CD14-positive monocyte (primary cell): ENCODE measurements at regions not wholly inside any gene's neighbourhood (a gene's known extent, or its start where the extent isn't known, plus 50 kb on each side); places are given as distances from the start of the nearest gene placed in this dataset.

Experiments
- DNase-seq, 3 donors: peaks; one replicate each; pipeline ENCODE4 v3.0.0-alpha.2; 2011 to 2022
- H2AFZ ChIP-seq: 2 replicates; pipeline ENCODE4 v1.6.0; 2012; ENCODE audit warnings: mild to moderate bottlenecking, low read depth, low read length, inconsistent platforms; ENCODE audit not compliant: insufficient read depth, poor library complexity, severe bottlenecking
- H3K27ac ChIP-seq, 2 donors: 1 replicate in 1 of 2; 2 replicates in 1 of 2; pipeline ENCODE4 v1.5.1; 2012 to 2013; ENCODE audit warnings: low read length in 2 of 2, control low read depth in 1 of 2, inconsistent platforms in 1 of 2, low read depth in 1 of 2, mild to moderate bottlenecking in 1 of 2
- H3K27me3 ChIP-seq, 2 donors: one replicate each; pipeline versions ENCODE4 v1.6.0 to v1.6.1; 2011 to 2013; ENCODE audit warnings: low read length in 2 of 2; ENCODE audit not compliant: control insufficient read depth in 2 of 2, insufficient read depth in 2 of 2
- H3K36me3 ChIP-seq, 2 donors: replicated peaks in 1 of 2; 1 replicate in 1 of 2; 2 replicates in 1 of 2; pipeline versions ENCODE4 v1.5.1 to v1.6.1; 2012 to 2013; ENCODE audit warnings: low read length in 2 of 2, control low read depth in 1 of 2, inconsistent platforms in 1 of 2, mild to moderate bottlenecking in 1 of 2; ENCODE audit not compliant: insufficient read depth in 2 of 2, control insufficient read depth in 1 of 2
- H3K4me1 ChIP-seq, 2 donors: 1 replicate in 1 of 2; 2 replicates in 1 of 2; pipeline versions ENCODE4 v1.5.1 to v1.6.1; 2012 to 2013; ENCODE audit warnings: low read length in 2 of 2, control low read depth in 1 of 2, inconsistent platforms in 1 of 2, mild to moderate bottlenecking in 1 of 2, moderate library complexity in 1 of 2; ENCODE audit not compliant: insufficient read depth in 2 of 2, control insufficient read depth in 1 of 2
- H3K4me2 ChIP-seq: replicated peaks from 2 replicates; pipeline ENCODE3; 2012; ENCODE audit warnings: low read length, moderate library complexity, mild to moderate bottlenecking; ENCODE audit not compliant: poor library complexity, severe bottlenecking; ENCODE audit errors: extremely low read depth
- H3K4me3 ChIP-seq, 3 experiments: fragments of 200-600 bp in 1 of 3; sonication (generic) in 1 of 3; replicated peaks in 1 of 3; 1 replicate in 2 of 3; 2 replicates in 1 of 3; pipeline ENCODE4 v1.5.1; 2011 to 2013; ENCODE audit warnings: low read length in 3 of 3, mild to moderate bottlenecking in 3 of 3, control low read depth in 2 of 3, low read depth in 2 of 3, inconsistent platforms in 1 of 3, moderate library complexity in 1 of 3
- H3K79me2 ChIP-seq: 2 replicates; pipeline ENCODE4 v1.6.0; 2012; ENCODE audit warnings: mild to moderate bottlenecking, control low read depth, inconsistent platforms, low read length, moderate library complexity; ENCODE audit not compliant: insufficient read depth
- H3K9ac ChIP-seq: 2 replicates; pipeline ENCODE4 v1.6.0; 2017; ENCODE audit warnings: low read length, mild to moderate bottlenecking; ENCODE audit not compliant: insufficient read depth, poor library complexity, severe bottlenecking
- H3K9me3 ChIP-seq, 2 donors: replicated peaks in 1 of 2; 1 replicate in 1 of 2; 2 replicates in 1 of 2; pipeline versions ENCODE4 v1.5.1 to v1.6.1; 2012 to 2013; ENCODE audit warnings: low read length in 2 of 2, control low read depth in 1 of 2; ENCODE audit not compliant: control insufficient read depth in 1 of 2, insufficient read depth in 1 of 2
- H4K20me1 ChIP-seq: 2 replicates; pipeline ENCODE4 v1.6.0; 2012; ENCODE audit warnings: mild to moderate bottlenecking, low read length, control low read depth, moderate library complexity; ENCODE audit not compliant: insufficient read depth
- H3K27ac Mint-ChIP-seq, 7 donors: one replicate each; pipeline ENCODE4 v1.8.0; 2020; ENCODE audit warnings: mild to moderate bottlenecking in 7 of 7, mixed read lengths in 7 of 7, moderate library complexity in 6 of 7, inconsistent platforms in 2 of 7
- H3K27me3 Mint-ChIP-seq, 3 donors: one replicate each; pipeline ENCODE4 v1.8.0; 2021 to 2022; ENCODE audit warnings: low read depth in 3 of 3, mild to moderate bottlenecking in 3 of 3, mixed read lengths in 3 of 3, moderate library complexity in 3 of 3, inconsistent platforms in 1 of 3
- H3K36me3 Mint-ChIP-seq, 2 donors: one replicate each; pipeline ENCODE4 v1.8.0; 2020; ENCODE audit warnings: mixed read lengths in 2 of 2, inconsistent platforms in 1 of 2, mild to moderate bottlenecking in 1 of 2
- H3K4me1 Mint-ChIP-seq: one replicate; pipeline ENCODE4 v1.8.0; 2020; ENCODE audit warnings: mild to moderate bottlenecking, mixed read lengths
- H3K4me3 Mint-ChIP-seq, 2 donors: one replicate each; pipeline ENCODE4 v1.8.0; 2020; ENCODE audit warnings: mild to moderate bottlenecking in 2 of 2, mixed read lengths in 2 of 2, moderate library complexity in 1 of 2
- H3K9me3 Mint-ChIP-seq, 7 donors: one replicate each; pipeline ENCODE4 v1.8.0; 2020 to 2022; ENCODE audit warnings: mixed read lengths in 7 of 7, mild to moderate bottlenecking in 6 of 7, moderate library complexity in 6 of 7, inconsistent platforms in 2 of 7
- WGBS: methylation state at CpG from one replicate; pipeline ENCODE4 v1.1.5; 2013; ENCODE audit warnings: missing lambda C conversion rate; ENCODE audit not compliant: insufficient coverage; 5-methylcytosine and 5-hydroxymethylcytosine counted together
- intact Hi-C, 2 donors: fragments of 100-400 bp; cut with micrococcal nuclease; formaldehyde crosslinking; loops; one replicate each; pipeline versions ENCODE4 v1.15.0 to v1.15.1; 2023
- TF ChIP-seq, protein P1 (sequence below): fragments of 200-600 bp; IDR thresholded peaks from one replicate; pipeline ENCODE4 v1.8.0; 2022; ENCODE audit warnings: antibody characterized with exemption, mild to moderate bottlenecking

DNA sequence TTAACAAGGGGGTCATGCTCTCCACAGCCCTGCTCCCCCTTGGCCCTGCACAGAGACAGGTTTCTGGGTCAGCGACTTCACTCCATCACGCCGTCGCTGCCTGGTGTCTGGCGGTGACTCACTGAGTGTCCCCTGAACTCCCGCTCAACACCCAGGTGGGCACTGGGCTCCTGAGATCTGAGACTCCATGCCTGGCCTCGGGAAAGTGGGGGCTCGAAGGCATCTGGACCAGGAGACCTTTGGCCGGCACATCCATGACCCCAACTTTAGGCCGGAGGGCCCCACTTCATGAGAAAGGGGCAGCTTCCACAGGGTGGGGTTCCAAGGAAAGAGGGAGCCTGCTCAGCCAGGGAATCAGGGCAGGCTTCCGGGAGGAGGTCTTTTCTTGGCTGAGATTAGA is 79.3 kb upstream of the PRR5 start:
- Histone ChIP-seq H3K4me3 (no peak overlapping the region), H3K9me3 (no peaks in the 10 kb centered on the region), H3K36me3 (no peaks in the 10 kb centered on the region), H3K27ac (no peak overlapping the region), H2AFZ (no peak overlapping the region), H4K20me1 (no peaks in the 10 kb centered on the region), H3K4me2 (no peak overlapping the region), H3K4me1 (peaks cover 9 to 18% of the 10 kb centered on the region in 2 donors), H3K79me2 (no peaks in the 10 kb centered on the region), H3K9ac (no peak overlapping the region), H3K27me3 (peaks cover 0 to 19% of the 10 kb centered on the region in 2 donors)
- Mint-ChIP-seq H3K27ac (peak overlapping the region in 3 of 7 donors; percentile 58 to 81 (median 58)), H3K4me3 (no peak overlapping the region), H3K4me1 (peaks cover 4% of the 10 kb centered on the region), H3K36me3 (peaks cover 0 to 2% of the 10 kb centered on the region in 2 donors), H3K9me3 (peaks cover 0 to 1% (median 0%) of the 10 kb centered on the region in 7 donors), H3K27me3 (peaks cover 6 to 16% (median 6%) of the 10 kb centered on the region in 3 donors)
- 97% methylated on average over 10 of the region's 11 CpGs for WGBS
- DNase-seq: no peak
- TF ChIP-seq, protein P1, sequence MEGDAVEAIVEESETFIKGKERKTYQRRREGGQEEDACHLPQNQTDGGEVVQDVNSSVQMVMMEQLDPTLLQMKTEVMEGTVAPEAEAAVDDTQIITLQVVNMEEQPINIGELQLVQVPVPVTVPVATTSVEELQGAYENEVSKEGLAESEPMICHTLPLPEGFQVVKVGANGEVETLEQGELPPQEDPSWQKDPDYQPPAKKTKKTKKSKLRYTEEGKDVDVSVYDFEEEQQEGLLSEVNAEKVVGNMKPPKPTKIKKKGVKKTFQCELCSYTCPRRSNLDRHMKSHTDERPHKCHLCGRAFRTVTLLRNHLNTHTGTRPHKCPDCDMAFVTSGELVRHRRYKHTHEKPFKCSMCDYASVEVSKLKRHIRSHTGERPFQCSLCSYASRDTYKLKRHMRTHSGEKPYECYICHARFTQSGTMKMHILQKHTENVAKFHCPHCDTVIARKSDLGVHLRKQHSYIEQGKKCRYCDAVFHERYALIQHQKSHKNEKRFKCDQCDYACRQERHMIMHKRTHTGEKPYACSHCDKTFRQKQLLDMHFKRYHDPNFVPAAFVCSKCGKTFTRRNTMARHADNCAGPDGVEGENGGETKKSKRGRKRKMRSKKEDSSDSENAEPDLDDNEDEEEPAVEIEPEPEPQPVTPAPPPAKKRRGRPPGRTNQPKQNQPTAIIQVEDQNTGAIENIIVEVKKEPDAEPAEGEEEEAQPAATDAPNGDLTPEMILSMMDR: no peak
- intact Hi-C loops: loop anchor here (5.0 to 10.0 kb wide), 3 partner anchors 60 to 438 kb away; partner anchors contain the start of genes PARVG (in 2 of the 2) and RTL6 (in 1 of the 2)

DNA sequence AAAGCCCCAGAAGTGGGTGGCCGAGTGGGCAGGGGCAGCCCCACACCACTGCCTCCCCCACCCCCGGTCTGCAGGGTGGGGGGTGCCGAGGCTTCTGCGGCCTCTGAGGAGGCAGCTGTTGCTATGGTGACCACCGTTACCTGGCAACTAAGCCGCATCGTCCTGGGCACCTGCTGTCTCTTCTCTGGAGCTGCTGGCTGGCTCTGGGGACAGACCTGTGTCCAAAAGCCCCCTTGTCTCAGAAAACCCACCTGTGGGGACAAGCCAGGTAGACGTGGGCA is 79.9 kb upstream of the PRR5 start:
- H3K79me2 ChIP-seq: no peaks in the 10 kb centered on the region
- no peak overlapping the region for H2AFZ ChIP-seq
- Mint-ChIP-seq H3K9me3 (peaks cover 0 to 1% (median 0%) of the 10 kb centered on the region in 7 donors), H3K27ac (peak overlapping the region in 3 of 7 donors; percentile 62 to 81 (median 77)), H3K4me1 (peaks cover 4% of the 10 kb centered on the region), H3K4me3 (no peak overlapping the region), H3K27me3 (peaks cover 4 to 16% (median 6%) of the 10 kb centered on the region in 3 donors), H3K36me3 (peaks cover 0 to 2% of the 10 kb centered on the region in 2 donors)
- TF ChIP-seq, protein P1: no peak
- peaks cover 9 to 18% of the 10 kb centered on the region in 2 donors for H3K4me1 ChIP-seq
- H3K4me2 ChIP-seq: no peak overlapping the region
- H3K36me3 ChIP-seq: no peaks in the 10 kb centered on the region
- H3K4me3 ChIP-seq: no peak overlapping the region
- no peaks in the 10 kb centered on the region for H3K9me3 ChIP-seq
- no peak overlapping the region for H3K27ac ChIP-seq
- DNase-seq: no peak
- whole genome bisulfite sequencing: 72% methylated on average over 4 of the region's 8 CpGs
- peaks cover 0 to 19% of the 10 kb centered on the region in 2 donors for H3K27me3 ChIP-seq
- intact Hi-C loops: loop anchor here (5.0 to 10.0 kb wide), 3 partner anchors 60 to 437 kb away; partner anchors contain the start of genes PARVG (in 2 of the 2) and RTL6 (in 1 of the 2)
- H3K9ac ChIP-seq: no peak overlapping the region
- H4K20me1 ChIP-seq: no peaks in the 10 kb centered on the region
